HL-60 (cell line): ENCODE measurements at regions not wholly inside any gene's neighbourhood (a gene's known extent, or its start where the extent isn't known, plus 50 kb on each side); places are given as distances from the start of the nearest gene placed in this dataset.

Experiments used
- DNase-seq, 2 experiments: peaks; one replicate each; pipeline ENCODE4 v3.0.0-alpha.2; 2010 to 2020; ENCODE audit warnings: low read depth in 1 of 2, low spot score in 1 of 2
- H3K27ac ChIP-seq: fragments of 250-450 bp; sonication (Bioruptor Pico); replicated peaks from 2 replicates; pipeline ENCODE4 v1.5.1; 2020; ENCODE audit warnings: mild to moderate bottlenecking, moderate library complexity
- H3K27me3 ChIP-seq: fragments of 250-450 bp; sonication (Bioruptor Pico); 2 replicates; pipeline ENCODE4 v1.5.1; 2021; ENCODE audit warnings: mild to moderate bottlenecking, moderate library complexity; ENCODE audit not compliant: insufficient read depth, poor library complexity, severe bottlenecking
- H3K4me3 ChIP-seq: replicated peaks from 2 replicates; pipeline ENCODE4 v1.5.1; 2011; ENCODE audit warnings: mild to moderate bottlenecking, control low read depth, low read length; ENCODE audit not compliant: insufficient read depth
- GABPA ChIP-seq: IDR thresholded peaks from 2 replicates; pipeline ENCODE4 v1.6.1; 2012; ENCODE audit warnings: low read depth
- POLR2AphosphoS5 ChIP-seq: IDR thresholded peaks from 2 replicates; pipeline ENCODE4 v1.6.1; 2012; ENCODE audit warnings: low read depth
- SPI1 ChIP-seq: IDR thresholded peaks from 2 replicates; pipeline ENCODE4 v1.6.1; 2012; ENCODE audit warnings: low read depth, mild to moderate bottlenecking, borderline replicate concordance
- TF ChIP-seq, protein P1 (sequence below): IDR thresholded peaks from 2 replicates; pipeline ENCODE4 v1.6.1; 2012; ENCODE audit warnings: low read depth; ENCODE audit not compliant: insufficient replicate concordance
- TF ChIP-seq, protein P2 (sequence below): IDR thresholded peaks from one replicate; pipeline ENCODE4 v1.5.1; 2011; ENCODE audit warnings: low read length, control low read depth, inconsistent platforms; ENCODE audit not compliant: insufficient read depth

GRCh38 chr5:68515514-68515913 is 300.0 kb downstream of the PIK3R1 start:
- no peaks in the 10 kb centered on the region for H3K27me3 ChIP-seq
- DNase-seq: no peak
- TF ChIP-seq GABPA (no peak), POLR2AphosphoS5 (no peak), SPI1 (no peak)
- TF ChIP-seq, protein P1, sequence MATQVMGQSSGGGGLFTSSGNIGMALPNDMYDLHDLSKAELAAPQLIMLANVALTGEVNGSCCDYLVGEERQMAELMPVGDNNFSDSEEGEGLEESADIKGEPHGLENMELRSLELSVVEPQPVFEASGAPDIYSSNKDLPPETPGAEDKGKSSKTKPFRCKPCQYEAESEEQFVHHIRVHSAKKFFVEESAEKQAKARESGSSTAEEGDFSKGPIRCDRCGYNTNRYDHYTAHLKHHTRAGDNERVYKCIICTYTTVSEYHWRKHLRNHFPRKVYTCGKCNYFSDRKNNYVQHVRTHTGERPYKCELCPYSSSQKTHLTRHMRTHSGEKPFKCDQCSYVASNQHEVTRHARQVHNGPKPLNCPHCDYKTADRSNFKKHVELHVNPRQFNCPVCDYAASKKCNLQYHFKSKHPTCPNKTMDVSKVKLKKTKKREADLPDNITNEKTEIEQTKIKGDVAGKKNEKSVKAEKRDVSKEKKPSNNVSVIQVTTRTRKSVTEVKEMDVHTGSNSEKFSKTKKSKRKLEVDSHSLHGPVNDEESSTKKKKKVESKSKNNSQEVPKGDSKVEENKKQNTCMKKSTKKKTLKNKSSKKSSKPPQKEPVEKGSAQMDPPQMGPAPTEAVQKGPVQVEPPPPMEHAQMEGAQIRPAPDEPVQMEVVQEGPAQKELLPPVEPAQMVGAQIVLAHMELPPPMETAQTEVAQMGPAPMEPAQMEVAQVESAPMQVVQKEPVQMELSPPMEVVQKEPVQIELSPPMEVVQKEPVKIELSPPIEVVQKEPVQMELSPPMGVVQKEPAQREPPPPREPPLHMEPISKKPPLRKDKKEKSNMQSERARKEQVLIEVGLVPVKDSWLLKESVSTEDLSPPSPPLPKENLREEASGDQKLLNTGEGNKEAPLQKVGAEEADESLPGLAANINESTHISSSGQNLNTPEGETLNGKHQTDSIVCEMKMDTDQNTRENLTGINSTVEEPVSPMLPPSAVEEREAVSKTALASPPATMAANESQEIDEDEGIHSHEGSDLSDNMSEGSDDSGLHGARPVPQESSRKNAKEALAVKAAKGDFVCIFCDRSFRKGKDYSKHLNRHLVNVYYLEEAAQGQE: no peak
- TF ChIP-seq, protein P2, sequence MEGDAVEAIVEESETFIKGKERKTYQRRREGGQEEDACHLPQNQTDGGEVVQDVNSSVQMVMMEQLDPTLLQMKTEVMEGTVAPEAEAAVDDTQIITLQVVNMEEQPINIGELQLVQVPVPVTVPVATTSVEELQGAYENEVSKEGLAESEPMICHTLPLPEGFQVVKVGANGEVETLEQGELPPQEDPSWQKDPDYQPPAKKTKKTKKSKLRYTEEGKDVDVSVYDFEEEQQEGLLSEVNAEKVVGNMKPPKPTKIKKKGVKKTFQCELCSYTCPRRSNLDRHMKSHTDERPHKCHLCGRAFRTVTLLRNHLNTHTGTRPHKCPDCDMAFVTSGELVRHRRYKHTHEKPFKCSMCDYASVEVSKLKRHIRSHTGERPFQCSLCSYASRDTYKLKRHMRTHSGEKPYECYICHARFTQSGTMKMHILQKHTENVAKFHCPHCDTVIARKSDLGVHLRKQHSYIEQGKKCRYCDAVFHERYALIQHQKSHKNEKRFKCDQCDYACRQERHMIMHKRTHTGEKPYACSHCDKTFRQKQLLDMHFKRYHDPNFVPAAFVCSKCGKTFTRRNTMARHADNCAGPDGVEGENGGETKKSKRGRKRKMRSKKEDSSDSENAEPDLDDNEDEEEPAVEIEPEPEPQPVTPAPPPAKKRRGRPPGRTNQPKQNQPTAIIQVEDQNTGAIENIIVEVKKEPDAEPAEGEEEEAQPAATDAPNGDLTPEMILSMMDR: no peak
- no peak overlapping the region for H3K27ac ChIP-seq
- no peak overlapping the region for H3K4me3 ChIP-seq

DNA sequence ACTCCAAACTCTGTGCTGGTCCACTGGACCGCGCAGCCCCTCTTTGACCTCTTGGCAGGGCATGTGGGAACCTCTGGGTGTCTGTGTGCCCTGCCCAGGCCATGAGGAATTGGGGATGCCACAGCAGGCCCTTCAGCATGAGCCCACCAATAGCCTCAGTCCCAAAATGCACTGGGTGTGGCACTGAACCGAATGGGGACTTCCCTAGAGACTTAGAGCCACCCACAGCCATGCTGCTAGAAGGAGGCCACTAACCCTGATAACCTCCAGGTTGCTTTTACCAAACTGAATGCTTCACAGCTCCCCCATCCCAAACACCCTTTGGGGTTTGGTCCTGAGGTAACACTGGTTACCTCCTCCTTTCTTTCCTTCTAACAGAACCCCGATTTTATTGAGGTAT is 302.7 kb downstream of the PIK3R1 start:
- no peak overlapping the region for H3K4me3 ChIP-seq
- TF ChIP-seq SPI1 (no peak), POLR2AphosphoS5 (no peak), GABPA (no peak)
- TF ChIP-seq, protein P2: no peak
- TF ChIP-seq, protein P1: no peak
- no peaks in the 10 kb centered on the region for H3K27me3 ChIP-seq
- H3K27ac ChIP-seq: no peak overlapping the region
- no peak for DNase-seq

- no peak overlapping the region for H3K27ac ChIP-seq
- no peaks in the 10 kb centered on the region for H3K27me3 ChIP-seq
- peak in 1 of 2 experiments; percentile 1 for DNase-seq
- no peak overlapping the region for H3K4me3 ChIP-seq
- TF ChIP-seq, protein P1: no peak
- no peak for TF ChIP-seq GABPA
- TF ChIP-seq POLR2AphosphoS5: no peak
- TF ChIP-seq SPI1: no peak
- TF ChIP-seq, protein P2: no peak
These were observed 303.6 kb downstream of the PIK3R1 start for GRCh38 chr5:68519143-68519542.
